NCI-H510A (cell line): ENCODE measurements at regions not wholly inside any gene's neighbourhood (a gene's known extent, or its start where the extent isn't known, plus 50 kb on each side); places are given as distances from the start of the nearest gene placed in this dataset.
A peak's percentile ranks its signal among the peaks of the same experiment; 100 is the strongest.

Experiments
- DNase-seq: peaks from one replicate; lab custom pipeline; 2025; lab: John Stamatoyannopoulos, UW

DNA sequence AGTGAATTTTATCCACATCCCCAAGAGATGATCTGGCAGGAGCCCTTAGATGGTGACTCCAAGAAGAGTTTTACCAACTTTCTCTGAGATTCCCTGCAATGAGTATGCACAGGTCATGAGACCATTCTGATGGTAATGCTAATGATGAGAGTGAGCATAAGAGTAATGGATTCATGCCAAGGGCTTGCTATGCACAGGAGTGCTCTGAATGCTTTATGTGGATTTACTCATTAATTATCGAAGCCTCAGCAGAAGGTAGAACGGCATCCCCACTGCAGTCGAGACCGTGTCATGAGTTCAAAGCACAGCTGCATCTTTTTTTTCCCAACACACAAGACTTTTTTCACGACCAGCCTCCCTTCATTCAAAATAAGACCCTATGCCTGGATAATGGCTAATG lies 355.0 kb downstream of the RAB28 start:
- no peak for DNase-seq

DNA sequence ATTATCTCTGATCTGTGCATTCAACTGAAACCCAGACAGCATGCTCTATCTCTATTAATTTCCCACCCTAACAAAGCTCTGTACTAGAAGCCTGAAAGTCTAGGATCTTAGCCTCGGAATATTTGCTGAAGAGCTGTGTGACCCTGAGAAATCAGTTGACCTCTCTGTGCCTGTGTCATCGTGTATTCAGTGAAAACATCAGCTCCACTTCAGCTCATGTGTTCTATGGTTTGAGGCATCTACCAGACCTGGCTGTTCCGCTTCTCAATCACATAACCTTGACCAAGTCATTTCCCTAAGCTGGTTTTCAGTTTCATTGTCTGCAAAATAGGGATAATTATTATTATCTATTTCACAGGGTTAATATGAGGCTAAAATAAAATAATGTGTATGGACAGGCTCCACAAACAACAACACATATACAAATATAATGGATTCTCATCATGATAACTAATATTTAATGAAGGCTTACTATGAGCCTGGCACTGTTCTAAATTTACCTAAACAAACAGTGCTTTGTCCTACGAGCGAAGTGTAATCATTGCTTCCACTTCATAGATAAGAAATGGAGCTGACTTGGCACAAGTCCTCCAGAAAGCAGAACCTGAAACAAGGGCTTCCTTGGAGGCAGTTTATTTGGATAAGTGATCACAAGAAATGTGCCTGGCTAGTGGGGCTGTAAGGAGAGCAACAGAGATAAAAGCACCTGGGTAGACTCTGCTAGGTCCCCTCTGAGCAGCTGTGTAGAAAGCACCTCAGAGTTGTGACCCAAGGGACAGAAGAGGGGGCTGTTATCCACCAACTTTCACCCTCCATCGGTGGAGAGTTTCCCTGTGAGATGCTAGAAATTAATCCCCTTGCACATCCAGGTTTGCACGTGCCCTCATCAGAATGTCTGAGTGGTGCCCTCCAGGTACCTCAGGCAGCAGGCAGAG lies 356.9 kb downstream of the RAB28 start:
- no peak for DNase-seq

DNA sequence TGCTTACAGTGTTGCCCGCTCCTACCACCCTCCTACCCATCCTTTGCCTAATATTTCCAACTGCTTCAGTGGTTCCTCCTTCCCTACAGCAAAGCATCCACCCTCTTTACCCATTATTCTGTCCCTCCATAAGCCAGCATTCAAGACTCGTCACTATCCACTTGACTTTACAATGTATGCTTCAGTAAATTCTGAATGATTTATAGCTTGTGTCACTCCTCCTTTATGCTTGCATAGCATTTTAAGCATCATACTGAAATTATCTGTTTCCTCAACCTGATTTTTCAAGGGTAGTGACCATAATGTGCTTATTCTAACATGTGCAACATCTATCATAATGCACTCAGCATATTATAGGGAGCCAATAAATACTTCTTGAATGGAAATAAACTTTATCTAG lies 365.5 kb downstream of the RAB28 start:
- DNase-seq: peak; percentile 14

DNA sequence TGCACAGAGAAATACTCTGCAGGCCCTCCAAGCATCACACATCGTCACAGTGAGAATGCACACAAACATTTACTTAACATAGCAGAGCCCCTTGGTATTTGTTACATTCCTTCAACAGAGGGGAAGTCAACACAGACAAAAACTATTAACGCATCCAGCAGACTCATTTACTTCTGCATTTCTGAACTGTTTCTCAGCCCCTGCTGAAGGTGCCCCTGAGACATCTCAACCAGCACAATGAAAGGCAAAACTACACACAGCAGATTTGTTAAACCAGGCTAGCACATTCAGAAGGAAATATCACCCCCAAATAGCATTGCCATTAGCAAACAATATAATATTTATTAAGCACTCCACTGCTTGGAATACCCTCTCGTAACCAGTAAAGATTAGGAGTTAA lies 367.0 kb downstream of the RAB28 start:
- no peak for DNase-seq

DNA sequence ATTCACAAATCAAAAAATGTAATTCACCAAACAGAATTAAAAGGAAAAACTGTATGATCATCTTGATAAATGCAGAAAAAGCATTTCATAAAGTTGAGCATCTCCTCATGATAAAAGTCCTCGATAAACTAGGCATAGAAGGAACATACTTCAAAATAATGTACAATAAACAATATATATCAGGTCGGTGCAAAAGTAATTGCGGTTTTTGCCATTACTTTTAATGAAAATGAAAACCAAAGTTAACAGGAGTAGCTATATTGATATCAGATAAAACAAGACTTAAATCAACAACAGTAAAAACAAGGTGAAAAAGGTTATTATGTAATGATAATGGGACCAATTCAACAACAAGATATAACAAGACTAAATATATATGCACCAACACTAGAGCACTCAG lies 372.1 kb downstream of the RAB28 start:
- no peak for DNase-seq

DNA sequence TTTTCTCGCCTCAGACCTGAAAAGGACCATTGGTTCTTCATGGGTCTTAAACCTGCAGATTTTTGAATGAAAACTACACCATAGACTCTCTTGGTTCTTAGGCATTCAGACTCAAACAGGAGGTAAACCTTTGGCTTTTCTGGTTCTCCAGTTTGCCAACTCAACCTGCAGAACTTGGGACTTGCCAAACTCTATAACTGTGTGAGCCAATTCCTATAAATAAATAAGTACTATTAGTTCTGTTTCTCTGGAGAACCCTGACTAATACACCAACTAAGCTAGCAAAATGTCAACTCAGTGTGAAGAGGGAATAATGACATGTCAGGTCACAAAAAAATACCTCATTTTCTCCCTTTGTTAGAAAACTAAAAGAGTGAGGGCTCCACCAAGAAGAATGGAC lies 374.6 kb downstream of the RAB28 start:
- DNase-seq: no peak

DNA sequence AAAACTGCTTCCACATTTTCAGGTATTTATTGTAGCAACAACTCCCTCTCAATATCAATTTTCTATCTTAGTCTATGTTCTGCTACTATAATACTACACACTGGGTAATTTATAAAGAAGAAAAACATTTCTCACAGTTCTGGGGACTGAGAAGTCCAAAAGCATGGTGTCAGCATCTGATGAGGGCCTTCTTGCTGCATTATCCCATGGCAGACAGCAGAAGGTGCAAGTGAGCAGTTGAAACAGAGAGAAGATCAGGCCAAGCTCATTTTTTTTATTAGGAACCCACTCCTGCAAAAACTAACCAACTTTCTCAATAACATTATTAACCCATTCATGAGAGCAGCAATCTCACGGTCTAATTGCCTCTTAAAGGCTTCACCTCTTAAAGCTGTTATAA lies 376.0 kb downstream of the RAB28 start:
- DNase-seq: no peak

DNA sequence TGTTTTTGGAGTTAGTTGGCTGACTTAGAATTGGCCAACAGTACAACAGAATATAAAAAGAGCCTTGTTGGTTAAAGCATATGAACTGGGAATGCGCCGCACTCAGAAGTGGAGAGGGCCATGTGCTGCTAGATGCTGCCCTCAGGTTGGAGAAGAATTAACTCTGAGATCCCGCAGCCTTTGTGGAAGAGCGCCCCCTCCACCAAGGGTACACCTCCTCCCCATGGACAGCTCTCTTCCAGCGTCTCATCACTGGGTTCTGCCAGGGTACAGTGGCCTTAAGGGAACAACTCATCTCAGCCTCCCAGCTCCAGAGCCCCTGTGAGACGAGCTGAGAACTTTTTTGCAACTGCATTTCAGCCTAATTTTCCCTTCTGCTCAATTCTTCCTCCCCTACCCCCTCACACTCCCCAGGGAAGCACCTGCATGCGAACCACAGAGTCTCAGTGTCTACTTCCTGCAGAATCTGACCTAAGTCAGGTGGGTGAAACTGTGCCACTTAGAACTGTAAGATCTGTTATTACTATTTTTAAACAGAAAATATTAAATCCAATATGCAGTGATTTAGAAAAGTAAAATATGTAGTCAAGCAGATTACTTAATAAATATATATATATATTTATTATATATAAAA lies 380.6 kb downstream of the RAB28 start:
- DNase-seq: no peak

DNA sequence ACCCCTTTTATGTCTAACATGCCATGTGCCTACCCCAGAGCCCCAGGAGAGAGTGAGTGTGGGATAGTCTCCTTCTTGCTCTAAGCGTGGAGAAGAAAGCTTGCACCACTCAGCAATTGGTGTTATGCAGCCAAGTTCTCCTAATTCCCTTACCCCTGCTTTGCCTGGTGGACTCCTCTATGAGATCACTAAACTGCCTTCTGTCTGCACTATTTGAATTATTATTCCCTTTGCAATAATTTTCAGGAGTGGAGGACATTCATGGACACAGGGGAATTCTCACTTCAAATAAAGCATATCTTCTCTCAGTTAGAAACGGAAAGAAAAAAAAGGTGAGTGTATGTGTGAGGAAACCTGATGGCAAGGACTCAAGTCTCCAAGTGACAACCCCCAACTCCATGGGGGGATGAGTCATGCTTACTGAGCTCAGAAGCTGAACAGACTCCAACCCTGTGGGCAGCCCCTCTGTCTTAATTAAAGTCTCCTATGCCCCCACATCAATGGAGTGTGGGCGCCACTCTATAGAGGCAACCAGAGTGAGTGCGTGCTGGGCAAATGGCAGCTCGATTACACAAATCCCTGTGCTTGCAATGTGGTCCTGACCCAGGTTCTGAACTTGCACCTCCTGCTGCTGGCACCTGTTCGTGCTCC lies 381.9 kb downstream of the RAB28 start:
- DNase-seq: no peak

DNA sequence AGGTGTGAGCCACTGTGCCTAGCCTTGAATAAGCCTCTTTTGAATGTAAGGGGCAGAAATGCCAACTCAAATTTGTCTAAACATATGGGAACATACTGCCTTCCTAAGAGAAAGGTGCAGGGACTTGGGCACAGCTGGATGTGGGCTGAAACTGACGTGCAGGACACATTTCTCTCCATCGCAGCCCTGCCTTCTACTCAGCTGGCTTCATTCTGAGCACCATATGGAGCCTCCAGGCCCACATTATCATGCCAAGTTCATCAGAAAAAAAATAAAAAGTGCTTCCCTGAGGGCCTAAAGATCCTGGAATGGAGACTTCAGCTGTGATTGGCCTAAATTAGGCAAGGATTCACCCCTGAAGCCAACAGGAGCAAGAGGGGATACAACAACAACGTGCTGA lies 386.2 kb downstream of the RAB28 start:
- no peak for DNase-seq

DNA sequence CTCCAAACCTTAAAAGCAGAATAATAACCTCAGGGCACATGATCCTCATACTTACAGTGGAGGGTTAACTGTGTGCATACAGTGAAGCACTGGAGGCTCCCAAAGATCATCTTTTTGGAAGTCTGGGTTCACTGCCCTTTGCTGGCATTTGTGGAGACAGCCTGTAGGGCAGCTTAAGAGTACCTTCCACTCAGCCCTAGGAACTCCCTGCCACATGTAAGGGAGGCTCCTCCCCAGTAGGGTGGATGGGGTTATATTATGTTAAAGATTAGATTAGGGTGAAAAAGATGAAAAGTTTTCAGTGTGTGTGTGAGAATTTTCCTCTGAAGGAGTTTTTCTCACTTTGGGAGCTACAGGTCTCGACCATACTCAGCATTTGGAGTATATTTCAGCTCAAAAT lies 388.4 kb downstream of the RAB28 start:
- DNase-seq: no peak

DNA sequence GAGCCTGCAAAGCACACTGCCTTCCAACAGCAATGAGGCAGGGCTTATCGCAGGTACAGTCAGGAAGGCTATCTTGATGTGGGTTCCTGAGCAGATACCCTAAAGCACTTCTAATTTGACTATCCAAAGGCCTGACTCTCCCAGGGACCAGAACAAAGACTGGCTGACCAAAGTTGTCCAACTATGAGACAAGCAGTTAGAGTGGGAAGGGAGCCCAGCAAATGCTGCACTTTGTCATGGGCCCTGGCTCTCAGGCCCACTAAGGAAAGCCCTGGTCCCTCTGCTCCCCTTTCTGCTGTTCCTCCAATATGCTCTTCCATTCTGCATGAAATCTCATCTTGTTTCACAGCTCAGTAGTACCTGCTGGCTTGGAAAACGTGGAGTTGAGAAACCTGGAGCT lies 391.0 kb downstream of the RAB28 start:
- no peak for DNase-seq

DNA sequence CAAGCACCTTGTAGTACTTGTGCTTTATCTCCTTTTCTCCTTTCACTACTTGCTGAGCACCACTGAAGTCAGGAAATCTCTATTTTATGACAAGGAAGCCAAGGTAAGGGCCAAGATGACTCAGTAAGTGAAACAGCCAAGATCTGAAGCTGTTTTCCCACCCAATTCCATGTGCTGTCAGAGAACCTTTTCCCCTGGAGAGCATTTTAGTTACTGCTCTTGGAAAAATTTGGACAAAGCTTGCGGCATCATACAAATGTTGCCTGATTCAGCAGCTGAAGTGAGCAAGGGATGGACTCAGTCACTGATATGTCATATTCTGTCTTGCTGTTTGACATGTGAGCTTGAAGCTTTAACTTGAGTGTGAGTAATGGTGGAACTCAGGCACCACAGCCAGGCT lies 391.4 kb downstream of the RAB28 start:
- DNase-seq: no peak

DNA sequence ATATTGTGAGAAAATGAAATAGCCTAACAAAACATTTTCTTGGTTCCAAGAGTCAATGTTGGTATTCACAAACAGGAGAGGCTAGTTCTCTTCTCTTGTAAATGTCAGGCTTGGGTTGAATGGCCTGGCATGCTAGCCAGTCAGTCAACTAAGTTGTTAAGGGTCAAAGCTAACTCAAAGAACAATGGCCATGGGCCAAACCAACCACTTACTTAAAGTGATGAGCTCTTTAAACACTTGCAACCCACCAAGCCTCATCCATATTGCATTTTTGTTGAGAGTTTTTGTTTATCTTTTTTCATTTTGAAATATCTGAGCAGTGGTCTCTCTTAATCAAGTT lies 394.5 kb downstream of the RAB28 start:
- no peak for DNase-seq

DNA sequence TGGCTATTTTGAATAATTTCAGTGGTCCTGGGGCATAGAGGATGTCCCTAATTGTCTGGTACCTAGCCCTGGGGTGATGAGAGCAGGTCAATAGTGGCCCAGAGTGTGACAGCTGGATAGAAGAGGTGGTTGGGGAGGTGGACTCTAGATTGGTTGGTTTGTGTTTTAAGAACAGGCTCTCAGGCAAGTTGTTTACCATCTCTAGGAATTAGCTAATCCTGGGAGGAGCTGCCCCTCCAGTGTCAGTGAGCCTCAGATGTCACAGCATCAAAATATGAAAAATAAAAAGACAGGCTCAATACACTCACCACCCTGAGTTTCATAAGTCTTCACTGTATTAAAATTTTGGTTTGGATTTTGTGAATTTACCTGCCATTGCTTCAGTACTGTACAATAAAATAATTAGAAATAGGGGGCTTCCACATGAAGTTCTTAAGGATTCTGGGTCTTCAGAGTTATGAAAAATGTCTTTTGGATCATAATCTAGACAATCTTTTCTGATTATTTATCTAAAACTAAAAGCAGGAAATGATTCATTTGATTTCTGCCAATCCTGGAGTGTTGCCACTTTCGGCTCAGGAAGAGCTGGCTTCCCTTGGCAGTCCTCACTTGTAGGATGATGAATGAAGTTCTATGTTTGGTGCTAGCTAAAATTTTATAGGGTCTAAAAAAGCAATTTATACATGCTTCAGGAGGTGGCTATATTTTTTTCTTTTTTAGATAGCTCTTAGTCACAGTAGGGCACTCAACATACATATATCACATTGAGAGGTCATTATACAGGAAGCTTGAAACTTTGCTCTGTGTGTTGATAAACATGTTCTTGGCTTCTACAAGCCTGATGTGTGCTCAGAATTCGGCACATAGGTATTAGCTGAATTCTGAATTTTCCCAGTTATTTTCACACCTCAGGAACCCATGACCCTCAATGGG lies 395.1 kb downstream of the RAB28 start:
- no peak for DNase-seq

DNA sequence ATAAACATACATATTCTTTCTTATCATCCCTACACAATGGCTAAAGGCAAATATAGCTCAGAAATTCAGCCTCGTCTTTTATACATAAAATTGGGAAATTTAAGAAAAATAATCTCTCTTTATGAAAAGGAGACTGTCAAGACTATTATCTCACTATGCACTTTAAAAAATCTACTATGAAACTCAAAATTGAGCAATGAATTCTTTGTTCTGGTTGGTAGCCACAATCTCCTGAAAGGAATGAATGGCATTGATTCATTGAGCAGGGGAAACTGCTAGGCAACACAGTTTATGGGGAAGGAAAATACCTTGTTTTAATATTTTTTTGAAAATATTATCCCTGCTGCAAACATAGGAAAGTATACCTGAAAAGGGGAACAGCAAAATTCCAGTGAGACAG lies 397.1 kb downstream of the RAB28 start:
- no peak for DNase-seq

DNA sequence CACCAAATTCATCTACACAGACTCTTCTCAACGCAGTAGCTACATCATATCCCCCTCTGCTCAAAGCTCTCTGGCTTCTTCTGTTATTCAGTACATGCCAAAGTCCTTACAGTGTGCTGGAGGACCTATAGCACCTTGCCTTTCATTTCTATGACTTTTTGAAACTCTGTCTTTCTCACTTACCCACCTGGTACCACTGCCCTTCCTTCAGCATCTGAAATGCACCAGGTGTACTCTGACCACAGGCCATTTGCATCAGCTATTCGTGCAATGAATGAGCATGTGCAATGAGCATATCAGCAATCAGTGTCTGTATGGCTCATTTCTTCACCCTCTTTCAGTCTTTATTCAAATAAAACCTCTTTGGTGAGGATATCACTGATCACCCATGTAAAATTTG lies 399.9 kb downstream of the RAB28 start:
- no peak for DNase-seq

DNA sequence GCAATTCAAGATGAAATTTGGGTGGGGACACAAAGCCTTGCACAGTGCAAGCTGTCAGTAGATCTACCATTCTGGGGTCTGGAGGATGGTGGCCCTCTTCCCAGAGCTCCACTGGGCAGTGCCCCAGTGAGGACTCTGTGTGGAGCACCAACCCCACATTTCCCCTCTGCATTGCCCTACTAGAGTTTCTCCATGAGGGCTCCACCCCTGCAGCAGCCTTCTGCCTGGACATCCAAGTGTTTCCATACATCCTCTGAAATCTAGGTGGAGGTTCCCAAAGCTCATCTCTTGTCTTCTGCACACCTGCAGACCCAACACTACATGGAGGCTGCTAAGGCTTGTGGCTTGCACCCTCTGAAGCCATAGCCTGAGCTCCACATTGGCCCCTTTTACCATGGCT lies 402.3 kb downstream of the RAB28 start:
- no peak for DNase-seq

DNA sequence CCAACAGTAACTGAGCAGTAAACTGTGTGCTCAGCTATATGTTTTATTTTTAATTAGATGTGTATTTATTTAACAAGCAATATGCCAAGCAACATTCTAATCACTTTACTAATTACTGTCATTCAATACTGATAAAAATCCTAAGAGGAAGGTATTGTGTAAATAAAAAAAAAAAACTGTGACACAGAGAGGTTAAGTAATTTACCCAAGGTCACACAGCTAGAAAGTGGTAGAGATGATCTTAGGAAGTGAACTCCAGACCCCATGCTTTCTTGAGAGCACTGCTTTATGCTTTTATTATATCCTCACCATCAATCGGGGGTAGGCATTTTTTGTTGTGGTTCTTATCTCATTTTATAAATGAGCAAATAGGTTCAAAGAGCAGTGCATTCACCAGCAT lies 417.1 kb downstream of the RAB28 start:
- DNase-seq: no peak

DNA sequence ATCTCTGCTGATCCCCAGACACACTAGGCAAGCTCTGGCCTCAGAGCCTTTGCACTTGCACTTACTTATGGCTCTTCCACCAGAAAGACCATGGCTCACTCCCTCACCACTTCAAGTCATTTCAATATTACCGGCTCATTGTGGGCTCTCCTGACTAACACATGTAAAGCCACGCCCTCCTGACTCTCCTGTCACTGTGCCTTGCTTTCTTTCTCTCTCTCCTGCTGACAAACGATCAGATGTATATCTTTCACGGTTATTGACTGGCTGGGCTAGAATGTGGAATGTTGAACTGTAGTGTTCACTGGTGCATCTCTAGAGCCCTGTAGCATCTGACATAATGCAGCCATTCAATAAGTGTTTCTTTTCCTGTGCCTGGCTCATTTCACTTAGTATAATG lies 425.1 kb downstream of the RAB28 start:
- DNase-seq: no peak

DNA sequence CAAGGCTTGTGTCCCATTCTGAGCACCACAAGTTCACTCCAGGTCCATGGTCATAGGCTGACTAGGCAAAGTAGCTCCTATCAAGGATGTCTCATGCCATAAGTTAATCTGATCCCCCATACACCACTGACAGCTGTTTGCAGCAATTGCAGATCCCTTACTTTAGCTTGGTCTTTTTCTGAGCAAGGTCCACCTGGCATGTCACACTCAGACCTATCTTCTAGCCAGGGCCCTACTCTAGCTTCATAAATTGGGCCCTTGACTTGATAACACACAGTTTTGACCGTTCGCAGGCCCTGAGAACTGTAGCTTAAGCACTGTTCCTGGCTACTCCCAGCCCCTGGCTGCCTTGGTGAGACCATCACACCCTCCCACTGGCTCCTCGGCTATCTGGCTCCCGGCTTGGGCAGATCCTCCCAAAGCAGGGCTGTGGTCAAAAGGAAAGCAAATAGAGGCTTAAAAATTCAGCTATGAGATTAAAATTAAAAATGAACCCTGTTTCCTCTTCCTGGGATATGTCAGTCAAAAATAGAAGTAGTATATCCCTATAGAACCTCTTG lies 427.4 kb downstream of the RAB28 start:
- DNase-seq: no peak

DNA sequence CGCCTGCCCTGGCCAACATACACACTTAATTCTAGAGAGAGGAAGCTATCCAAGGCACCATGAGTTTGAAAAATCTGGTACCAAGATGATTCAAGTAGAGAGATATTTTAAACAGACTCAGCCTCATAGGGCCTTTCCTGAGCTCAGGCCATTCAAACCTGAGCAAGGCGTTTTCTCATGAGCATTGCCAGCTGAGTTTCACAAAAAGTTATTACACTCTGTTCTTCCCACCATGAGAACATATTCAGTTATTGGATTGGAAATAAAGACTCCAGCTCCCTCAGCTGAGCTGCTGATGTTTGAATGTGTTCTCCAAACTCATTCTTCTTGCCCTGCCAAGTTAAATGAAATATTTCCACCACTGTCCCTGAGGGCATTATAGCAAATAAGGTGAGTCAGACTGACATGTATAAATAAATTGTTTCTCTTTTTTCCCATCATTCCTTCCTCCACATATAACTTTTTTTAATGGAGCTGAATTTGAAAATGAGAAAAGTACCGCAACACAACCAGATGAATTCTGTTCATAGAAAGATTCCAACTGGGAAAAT lies 429.6 kb downstream of the RAB28 start:
- no peak for DNase-seq
